ENCODE measurements at regions not wholly inside any gene's neighbourhood (a gene's known extent, or its start where the extent isn't known, plus 50 kb on each side); places are given as distances from the start of the nearest gene placed in this dataset.

DNA sequence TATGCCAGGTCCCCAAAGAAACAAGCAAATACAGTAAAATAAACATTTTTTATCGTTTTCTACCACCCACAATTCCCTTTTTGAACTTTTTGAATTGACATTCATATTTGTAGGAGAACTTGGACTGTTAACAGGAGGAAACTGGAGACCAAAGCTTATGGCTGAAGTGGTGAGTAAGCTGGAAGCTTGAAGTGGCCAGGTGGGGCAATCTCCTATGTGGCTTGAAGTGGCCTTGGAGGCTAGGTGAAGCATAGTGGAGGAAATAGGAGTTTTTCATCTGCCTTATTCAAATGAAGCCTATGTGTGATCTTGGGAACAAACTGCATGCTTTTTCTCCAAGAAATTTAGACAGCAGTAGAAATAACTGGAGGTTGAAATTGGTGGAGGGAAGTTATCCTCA lies 962.9 kb upstream of the FANCL start:
- no peak for TF ChIP-seq POLR2A (IDR thresholded peaks at IDR 0.05)
- TF ChIP-seq, protein P1, sequence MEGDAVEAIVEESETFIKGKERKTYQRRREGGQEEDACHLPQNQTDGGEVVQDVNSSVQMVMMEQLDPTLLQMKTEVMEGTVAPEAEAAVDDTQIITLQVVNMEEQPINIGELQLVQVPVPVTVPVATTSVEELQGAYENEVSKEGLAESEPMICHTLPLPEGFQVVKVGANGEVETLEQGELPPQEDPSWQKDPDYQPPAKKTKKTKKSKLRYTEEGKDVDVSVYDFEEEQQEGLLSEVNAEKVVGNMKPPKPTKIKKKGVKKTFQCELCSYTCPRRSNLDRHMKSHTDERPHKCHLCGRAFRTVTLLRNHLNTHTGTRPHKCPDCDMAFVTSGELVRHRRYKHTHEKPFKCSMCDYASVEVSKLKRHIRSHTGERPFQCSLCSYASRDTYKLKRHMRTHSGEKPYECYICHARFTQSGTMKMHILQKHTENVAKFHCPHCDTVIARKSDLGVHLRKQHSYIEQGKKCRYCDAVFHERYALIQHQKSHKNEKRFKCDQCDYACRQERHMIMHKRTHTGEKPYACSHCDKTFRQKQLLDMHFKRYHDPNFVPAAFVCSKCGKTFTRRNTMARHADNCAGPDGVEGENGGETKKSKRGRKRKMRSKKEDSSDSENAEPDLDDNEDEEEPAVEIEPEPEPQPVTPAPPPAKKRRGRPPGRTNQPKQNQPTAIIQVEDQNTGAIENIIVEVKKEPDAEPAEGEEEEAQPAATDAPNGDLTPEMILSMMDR (IDR thresholded peaks at IDR 0.05): no peak

All from Peyer's patch (tissue), 4 donors.